GM12864 (cell line): ENCODE measurements at regions not wholly inside any gene's neighbourhood (a gene's known extent, or its start where the extent isn't known, plus 50 kb on each side); places are given as distances from the start of the nearest gene placed in this dataset.
"Not testable (repeated sequence)": the region's sequence is repeated elsewhere in the genome, so short reads cannot be mapped to it uniquely, and the experiment has no call there.

Source experiments
- DNase-seq: peaks from one replicate; pipeline ENCODE4 v3.0.0-alpha.2; 2011; ENCODE audit warnings: low read depth
- H3K4me3 ChIP-seq: 2 replicates; pipeline ENCODE4 v1.5.1; 2011; ENCODE audit warnings: mild to moderate bottlenecking, low read depth, low read length, control low read depth

DNA sequence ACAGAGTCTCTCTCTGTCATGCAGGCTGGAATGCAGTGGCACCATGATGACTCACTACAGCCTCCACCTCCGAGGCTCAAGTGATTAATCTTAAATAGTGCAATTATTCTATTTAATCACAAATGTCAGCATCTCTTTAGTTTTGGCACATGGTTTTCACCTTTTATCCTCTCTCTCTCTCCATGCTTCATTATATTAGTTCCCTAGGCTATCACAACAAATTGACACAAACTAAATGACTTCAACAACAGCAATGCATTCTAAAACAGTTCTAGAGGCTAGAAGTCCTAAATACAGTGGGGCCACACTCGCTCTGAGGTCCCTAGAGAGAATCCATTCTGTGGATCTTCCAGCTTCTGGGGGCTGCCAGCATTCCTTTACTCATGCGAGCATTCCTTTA lies 178.2 kb upstream of the ZNG1F start:
- not testable (repeated sequence) for H3K4me3 ChIP-seq, DNase-seq

DNA sequence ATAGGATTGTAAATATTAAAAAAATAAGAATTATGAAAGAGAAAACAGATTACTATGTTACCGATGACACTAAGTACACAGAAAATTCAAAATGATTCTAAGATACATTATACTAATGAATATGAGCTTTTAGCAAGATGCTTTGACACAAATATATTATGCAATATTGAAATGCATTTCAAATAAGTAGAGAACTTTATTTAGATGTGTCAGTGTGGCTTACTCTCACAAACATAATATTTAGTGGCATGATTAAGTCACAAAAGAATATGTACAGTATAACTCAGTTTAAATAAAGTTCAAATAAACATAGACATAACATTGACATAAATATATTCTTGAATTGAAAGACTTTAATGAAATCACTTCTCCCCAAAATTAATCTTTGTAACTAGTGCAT lies 172.7 kb upstream of the ZNG1F start:
- H3K4me3 ChIP-seq, DNase-seq: not testable (repeated sequence)

DNA sequence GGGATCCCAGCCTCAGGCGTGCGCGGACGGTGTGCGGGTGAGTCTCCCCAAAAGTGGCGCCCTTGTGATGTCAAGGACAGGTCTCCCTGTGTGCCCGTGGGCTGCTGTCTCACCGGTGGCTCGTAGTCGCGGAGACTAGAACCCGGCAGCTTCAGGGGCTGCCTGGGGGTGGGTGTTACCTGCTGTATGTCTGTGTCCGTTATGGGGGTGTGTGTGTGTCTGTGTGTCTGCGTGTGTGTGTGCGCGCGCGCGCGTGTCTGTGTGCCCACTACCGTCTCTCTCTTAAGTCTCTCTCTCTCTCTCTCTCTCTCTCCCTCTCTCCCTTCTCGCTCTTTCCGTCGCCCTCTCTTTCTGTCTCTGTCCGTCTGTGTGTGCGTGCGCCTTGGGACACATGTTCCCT lies 170.0 kb upstream of the ZNG1F start:
- DNase-seq: not testable (repeated sequence)
- H3K4me3 ChIP-seq: peak overlapping the region; percentile 74

DNA sequence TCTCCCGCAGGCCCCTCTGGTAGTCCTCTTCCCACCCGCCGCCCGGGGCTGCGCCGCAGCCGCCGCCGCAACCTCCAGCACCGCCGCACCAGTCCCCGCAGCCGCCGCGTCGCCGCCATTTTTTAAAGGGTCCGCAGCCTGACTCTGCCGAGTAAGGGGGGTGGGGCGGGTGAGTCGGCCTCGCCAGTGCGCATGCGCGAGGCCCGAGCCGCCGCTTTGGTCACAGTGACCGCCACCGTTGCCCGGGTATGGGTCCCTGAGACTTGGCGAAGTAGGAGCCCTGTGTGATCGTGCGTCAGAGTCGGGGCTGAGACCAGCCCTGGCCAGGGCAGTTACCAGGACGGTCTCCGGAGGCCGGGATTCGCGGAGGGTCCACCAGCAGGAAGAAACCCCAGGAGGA lies 169.6 kb upstream of the ZNG1F start:
- DNase-seq: peak; percentile 15
- H3K4me3 ChIP-seq: peak overlapping the region; percentile 74

DNA sequence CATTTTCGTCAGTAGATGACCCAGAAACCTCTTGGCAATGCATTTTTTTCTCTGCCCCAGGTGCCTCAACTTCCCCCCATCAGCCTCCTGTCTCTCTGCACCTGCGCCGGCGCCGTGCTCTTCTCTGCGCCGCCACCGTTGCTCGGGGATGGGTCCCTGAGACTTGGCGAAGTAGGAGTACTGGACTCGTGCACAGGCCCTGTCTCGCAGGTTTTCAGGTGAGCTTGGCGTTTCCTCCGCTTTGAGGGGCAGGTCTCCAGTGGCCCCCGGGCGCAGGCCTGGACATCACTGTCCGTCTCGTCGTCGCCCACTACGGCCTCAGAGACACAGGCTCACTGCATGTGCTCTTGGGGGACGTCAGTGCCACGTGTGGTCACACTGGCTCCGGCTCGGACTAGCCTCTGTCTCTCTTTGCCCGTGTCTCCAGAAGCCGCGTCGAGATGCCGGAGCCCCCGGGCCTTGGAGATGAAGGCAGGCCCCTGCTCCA lies 168.8 kb upstream of the ZNG1F start:
- H3K4me3 ChIP-seq: peak overlapping the region; percentile 74
- DNase-seq: not testable (repeated sequence)

DNA sequence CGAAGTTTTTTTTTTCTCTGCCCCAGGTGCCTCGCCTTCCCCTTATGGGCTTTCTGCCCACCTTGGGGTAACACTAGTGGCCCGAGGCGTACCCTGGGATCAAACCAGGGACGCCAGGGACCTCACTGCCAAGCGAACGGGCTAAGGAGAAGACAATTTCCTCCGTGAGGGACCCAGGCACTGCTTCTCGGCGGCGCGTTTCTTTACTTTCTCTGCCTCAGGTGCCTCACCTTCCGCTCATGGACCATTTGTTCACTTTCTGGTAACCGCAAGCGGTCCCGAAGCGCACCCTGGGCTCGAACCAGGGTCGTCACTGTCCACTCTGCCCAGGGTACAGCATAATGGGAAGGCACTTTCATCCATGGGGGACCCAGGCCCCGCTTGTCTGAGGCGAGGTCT lies 168.2 kb upstream of the ZNG1F start:
- not testable (repeated sequence) for DNase-seq, H3K4me3 ChIP-seq

DNA sequence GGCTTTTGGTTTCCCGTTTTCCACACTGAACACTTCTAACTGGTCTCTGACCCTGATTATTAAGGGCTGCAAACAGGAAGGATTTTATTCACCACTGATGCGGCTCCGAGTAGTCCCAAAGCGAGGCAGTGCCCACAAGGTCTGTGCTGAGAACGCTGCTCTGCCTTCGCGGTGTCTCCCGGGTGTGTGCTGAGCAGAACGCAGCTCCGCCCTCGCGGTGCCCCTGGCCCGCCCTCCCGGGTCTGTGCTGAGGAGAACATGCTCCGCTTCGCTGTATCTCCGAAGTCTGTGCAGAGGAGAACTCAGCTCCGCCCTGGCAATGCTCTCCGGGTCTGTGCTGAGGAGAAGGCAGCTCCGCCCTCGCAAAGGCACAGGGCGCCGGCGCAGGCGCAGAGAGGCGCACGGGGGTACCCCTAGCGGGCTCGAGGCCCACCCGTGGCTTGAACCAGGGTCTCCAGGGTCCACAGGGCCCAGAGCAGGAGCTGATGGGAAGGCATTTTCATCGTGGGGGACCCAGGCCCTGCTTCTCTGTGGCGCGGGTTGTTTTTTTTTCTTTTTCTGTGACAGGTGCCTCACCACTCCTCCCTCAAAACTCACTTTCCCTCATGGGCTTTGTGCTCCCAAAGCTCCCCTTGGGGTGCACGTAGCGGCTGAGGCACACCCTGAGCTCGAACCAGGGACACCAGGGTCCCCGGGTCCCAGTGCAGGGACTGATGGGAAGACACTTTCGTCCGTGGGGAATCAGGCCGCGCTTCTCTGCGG lies 167.7 kb upstream of the ZNG1F start:
- peak overlapping the region; percentile 14; the same call in 1 of the 2 replicates for H3K4me3 ChIP-seq
- DNase-seq: peak; percentile 42

DNA sequence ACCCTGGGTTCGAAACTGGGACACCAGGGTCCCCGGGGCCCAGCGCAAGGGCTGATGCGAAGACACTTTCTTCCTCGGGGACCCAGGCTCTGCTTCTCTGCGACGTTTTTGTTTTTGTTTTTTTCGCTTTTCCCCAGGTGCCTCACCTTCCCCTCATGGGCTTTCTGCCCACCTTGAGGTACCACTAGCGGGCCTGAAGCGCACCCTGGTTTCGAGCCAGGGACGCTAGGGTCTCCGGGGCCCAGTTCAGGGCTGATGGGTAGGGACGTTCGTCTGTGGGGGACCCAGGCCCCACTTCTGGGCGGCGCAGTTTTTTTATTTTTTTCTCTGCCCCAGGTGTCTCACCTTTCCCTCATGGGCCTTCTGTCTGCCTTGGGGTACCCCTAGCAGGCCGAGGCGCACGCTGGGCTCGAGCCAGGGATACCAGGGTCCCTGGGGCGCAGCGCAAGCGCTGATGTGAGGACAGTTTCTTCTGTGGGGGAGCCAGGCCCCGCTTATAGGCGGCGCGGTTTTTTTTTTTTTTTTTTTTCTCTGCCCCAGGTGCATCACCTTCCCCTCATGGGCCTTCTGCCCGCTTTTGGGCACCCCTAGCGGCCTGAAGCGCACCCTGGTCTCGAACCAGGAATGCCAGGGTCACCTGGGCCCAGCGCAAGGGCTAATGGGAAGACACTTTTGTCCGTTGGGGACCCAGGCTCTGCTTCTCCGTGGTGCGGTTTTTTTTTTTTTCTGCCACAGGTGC lies 166.8 kb upstream of the ZNG1F start:
- not testable (repeated sequence) for H3K4me3 ChIP-seq, DNase-seq

DNA sequence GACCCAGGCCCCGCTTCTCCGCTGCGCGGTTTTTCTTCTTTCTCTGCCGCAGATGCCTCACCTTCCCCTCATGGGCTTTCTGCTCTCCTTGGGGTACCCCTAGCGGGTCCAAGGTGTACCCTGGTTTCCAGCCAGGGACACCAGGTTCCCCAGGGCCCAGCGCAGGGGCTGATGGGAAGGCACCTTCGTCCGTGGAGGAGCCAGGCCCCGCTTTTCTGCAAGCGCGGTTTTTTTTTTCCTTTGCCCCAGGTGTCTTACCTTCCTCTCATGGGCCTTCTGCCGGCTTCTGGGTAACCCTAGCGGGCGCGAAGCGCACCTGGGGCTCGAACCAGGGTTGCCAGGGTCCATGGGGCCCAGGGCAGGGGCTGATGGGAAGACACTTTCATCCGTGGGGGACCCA lies 165.9 kb upstream of the ZNG1F start:
- peak overlapping the region; percentile 42 for H3K4me3 ChIP-seq
- DNase-seq: not testable (repeated sequence)

DNA sequence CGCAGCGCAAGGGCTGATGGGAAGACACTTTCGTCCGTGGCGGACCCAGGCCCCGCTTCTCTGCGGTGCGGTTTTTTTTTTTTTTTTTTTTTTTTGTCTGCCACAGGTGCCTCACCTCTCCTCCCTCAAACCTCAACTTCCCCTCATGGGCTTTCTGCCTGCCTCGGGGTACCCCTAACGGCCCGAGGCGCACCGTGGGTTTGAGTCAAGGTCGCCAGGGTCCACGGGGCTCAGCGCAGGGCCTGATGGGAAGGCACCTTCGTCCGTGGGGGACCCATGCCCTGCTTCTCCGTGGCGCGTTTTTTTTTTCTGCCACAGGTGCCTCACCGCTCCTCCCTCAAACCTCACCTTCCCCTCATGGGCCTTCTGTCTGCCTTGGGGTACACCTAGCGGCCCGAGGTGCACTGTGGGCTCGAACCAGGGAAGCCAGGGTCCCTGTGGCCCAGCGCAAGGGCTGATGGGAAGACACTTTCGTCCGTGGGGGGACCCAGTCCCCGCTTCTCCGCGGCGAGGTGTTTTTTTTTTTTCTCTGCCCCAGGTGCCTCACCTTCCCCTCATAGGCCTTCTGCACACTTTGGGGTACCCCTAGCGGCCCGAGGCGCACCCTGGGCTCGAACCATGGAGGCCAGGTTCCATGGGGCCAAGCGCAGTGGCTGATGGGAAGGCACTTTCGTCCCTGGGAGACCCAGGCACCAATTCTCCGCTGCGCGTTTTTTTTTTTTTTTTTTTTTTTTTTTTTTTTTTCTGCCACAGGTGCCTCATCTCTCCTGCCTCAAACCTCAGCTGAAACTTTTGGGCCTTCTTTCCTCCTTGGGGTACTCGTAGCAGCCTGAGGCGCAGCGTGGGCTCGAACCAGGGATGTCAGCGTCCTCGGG lies 165.2 kb upstream of the ZNG1F start:
- H3K4me3 ChIP-seq: peak overlapping the region; percentile 47
- not testable (repeated sequence) for DNase-seq

DNA sequence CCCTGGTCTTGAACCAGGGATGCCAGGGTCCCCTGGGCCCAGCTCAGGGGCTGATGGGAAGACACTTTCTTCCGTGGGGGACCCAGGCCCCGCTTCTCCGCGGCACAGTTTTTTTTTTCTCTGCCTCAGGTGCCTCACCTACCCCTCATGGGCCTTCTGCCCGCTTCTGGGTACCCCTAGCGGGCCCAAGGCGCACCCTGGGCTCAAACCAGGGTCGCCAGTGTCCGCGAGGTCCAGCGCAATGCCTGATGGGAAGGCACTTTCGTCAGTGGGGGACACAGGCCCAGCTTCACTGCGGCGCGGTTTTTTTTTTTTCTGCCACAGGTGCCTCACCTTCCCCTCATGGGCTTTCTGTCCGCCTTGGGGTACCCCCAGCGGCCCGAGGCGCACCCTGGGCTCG lies 163.9 kb upstream of the ZNG1F start:
- not testable (repeated sequence) for H3K4me3 ChIP-seq, DNase-seq

DNA sequence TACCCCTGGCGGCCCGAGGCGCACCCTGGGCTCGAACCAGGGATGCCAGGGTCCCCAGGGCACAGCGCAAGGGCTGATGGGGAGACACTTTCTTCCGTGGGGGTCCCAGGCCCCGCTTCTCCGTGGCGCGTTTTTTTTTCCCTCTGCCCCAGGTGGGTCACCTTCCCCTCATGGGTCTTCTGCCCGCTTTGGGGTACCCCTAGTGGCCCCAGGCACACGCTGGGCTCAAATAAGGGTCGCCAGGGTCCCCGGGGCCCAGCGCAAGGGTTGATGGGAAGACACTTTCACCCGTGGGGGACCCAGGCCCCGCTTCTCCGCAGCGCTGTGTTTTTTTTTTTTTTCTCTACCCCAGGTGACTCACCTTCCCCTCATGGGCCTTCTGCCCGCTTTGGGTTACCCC lies 163.3 kb upstream of the ZNG1F start:
- H3K4me3 ChIP-seq, DNase-seq: not testable (repeated sequence)

DNA sequence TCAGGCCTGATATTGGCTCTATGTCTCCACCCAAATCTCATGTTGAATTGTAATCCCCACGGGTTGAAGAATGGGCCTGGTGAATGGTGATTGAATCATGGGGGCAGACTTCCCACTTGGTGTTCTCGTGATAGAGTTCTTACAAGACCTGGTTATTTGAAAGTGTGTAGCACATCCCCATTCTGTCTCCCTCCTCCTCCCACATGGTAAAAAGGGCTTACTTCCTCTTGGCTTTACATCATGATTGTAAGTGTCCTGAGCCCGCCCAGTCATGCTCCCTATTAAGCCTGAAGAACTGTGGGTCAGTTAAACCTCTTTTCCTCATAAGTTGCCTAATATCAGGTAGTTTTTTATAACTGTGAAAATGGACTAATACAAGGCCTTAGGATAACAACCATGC lies 158.8 kb upstream of the ZNG1F start:
- H3K4me3 ChIP-seq, DNase-seq: not testable (repeated sequence)

DNA sequence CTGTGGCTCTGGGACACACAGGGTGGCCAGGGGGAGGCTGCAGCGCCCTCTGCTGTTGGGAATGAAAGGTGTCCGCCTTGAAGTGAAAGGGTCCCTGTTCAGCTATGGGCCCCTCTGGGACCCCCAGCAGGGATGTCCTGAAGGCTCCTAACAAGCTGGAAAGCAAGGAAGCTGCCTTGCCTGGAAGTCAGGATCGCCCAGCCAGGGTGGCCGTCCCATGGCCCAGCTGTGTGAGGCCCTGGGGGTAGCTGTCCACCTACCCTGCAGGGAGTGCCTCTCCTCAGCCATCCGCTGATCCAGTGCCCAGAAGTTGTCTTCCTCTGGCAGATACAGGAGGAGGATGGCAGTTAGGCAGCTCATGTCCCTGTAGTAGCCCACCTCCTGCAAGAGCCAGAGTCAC lies 143.4 kb upstream of the ZNG1F start:
- DNase-seq: not testable (repeated sequence)

DNA sequence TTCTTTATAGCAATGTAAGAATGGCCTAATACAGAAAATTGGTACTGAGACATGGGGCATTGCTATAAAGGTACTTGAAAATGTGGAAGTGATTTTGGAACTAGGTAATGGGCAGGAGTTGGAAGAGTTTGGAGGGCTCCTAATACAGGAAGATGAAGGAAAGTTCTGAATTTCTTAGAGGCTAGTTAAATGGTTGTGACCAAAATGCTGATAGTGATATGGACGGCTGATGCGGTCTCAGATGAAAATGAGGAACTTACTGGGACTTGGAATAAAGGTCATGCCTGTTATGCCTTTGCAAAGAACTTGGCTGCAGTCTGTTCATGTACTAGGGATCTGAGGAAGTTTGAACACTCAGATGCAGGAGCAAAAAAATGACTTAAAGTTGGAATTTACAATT lies 132.2 kb upstream of the ZNG1F start:
- DNase-seq, H3K4me3 ChIP-seq: not testable (repeated sequence)

More for the DNA sequence above, 143.4 kb upstream of the ZNG1F start:
- H3K4me3 ChIP-seq: not testable (repeated sequence)

DNA sequence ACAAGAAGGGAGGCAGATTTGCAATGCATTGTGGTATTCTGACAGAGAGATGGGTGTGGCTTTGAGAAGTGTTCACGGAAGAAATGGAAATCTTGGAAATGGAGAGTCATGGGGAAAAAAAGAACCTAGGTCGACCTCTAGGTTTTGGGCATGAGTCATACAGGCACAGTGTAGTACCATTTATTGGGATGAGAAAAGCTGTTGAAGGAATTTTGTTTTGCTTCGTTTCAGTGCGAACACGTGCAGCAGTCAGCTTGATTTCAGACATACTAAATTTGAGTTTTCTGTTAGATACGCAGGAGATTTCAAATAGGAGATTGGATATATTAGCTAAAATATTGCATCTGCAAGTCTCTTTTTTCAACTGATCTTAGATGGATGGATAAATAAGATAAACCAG lies 119.8 kb upstream of the ZNG1F start:
- not testable (repeated sequence) for DNase-seq, H3K4me3 ChIP-seq

DNA sequence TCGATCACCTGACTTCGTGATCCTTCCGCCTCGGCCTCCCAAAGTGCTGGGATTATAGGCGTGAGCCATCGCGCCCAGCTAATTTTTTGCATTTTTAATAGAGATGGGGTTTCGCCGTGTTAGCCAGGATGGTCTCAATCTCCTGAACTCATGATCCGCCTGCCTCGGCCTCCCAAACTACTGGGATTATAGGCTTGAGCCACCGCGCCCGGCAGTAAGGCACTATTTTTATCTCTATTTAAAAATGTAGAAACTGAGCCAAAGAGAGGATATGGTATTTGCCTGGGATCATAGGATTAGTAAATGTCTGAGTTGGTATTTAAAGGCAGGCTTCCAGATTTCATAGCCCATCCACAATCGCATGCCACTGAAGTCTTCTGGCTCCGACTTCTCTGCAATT lies 96.6 kb upstream of the ZNG1F start:
- DNase-seq, H3K4me3 ChIP-seq: not testable (repeated sequence)

DNA sequence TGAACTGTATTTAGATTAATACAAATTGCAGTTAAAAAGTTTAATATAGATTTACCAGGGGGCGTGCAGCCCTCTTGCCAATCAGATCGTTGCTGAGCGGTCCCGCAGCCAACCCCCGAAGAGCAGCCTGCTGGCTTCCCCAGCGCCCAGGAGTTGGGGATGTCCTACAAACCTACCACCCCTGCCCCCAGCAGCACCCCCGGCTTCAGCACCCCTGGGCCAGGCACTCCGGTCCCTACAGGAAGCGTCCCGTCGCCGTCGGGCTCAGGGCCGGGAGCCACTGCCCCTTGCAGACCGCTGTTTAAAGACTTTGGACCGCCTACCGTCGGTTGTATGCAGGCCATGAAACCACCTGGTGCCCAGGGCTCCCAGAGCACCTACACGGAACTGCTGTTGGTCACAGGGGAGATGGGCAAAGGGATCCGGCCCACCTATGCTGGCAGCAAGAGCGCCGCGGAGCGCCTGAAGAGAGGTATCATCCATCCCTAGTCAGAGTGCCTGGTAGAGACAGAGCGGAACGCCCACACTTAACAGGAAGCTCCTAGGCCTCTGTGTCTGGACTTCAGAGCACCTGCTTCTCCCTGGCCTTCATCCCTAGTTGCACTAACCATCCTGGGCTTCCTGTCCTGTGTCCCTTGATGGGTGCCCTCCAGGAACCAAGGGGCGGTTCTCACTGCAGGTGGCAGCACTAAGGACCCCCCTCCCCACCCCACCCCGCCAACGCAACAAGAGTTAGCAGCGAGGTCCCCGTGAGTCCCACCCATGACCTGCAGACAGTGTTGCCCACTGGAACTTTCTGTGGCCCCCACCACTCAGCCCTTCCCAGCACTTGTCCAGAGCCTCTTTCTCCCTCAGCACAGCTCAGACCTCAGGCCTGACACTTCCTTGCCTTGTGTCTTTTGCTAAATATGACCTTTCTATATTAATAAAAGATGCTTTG lies 91.5 kb upstream of the ZNG1F start:
- DNase-seq, H3K4me3 ChIP-seq: not testable (repeated sequence)
